Right hindlimb (tissue), 1 donor: ENCODE measurements at regions not wholly inside any gene's neighbourhood (a gene's known extent, or its start where the extent isn't known, plus 50 kb on each side); places are given as distances from the start of the nearest gene placed in this dataset.

Experiments used
- DNase-seq: peaks from one replicate; pipeline ENCODE4 v3.0.0-alpha.2; 2018

DNA sequence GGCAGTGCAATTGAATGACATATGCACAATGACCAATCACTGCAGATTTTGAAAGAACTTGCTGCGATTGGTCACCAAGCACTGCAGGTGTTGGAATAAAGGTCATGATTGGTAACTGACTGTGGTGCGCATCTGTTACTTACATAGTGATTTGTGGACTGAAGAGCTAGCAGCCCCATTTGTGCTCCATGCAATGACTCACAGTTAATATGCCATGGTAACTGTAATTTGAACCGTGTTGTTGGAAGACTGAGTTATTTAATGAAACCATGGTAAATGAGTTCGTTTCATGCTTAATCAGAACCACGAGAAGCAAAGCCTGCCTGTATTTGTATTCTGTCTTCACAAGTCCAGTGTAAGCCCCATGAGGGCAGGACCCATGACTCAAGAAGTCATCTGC is 220.5 kb downstream of the TJP1 start:
- DNase-seq, result no peak

DNA sequence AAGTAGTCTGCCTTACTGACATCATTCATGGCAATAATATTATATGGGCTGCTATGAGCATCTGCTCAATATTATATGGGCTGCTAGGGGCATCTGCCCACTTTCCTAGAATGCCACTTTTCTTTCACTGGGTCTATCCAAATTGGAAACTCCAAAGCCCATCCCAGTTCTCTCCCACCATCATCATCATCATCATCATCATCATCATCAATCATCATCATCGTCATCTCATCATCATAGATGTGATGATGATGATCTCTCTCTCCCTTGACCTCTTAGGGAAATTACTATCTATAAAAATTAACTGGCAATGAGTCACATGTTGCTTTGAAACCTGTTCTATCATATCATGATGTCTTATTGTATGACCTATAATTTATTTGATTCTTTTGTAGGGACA is 222.0 kb downstream of the TJP1 start:
- no peak for DNase-seq

DNA sequence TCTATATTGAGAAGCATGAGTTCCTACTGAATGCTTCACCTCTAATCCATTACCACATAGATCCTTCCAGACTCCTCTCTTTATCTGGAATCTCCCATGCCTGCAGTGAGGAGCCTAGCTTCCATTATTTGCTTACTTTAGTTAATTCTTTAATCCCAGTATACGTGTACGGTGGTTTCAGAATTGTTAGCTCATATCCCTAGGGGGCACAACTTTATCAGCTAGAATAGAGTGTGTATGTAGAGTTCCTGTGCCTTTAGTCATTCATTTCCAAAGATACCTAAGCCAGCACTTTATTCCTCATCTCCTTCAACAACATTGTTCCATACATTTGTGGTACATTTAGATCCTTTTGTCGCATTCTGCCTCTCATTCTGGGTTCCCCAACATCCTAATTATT is 226.0 kb downstream of the TJP1 start:
- DNase-seq, result no peak

DNA sequence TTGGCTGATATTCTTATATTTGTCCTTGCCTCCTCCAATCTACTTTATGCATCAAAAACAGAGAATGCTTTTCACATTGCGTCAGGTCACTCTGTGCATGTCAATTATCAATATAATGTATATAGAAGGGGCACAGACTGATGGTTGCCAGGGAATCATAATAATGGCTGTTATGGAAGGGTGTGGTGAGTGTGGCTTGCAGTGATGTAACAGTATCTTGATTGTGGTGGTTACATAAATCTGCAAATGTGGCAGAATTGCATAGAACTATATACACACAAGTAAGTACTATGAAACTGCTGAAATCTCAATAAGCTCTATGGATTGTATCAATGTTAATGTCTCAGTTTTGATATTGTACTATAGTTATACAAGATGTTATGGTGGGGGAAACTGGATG is 228.6 kb downstream of the TJP1 start:
- no peak for DNase-seq

DNA sequence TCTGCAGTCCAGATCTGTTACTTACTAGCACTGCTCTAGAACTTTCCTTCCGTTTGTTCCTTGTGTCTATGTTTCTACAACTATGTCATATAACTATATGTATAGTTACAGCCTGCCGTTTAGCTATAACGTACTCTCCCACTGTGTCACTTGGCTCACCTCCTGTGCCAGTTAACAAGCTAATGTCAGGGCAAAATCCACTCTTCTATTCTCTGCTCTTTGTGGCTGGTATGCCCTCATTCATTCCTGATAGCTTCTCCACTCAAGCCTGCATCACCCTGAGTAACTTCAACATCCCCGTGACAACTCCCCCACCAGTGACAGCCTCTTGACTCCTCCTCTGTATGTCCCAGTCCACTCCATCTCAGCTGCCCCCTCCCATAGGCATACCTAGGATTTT is 229.2 kb downstream of the TJP1 start:
- no peak for DNase-seq

DNA sequence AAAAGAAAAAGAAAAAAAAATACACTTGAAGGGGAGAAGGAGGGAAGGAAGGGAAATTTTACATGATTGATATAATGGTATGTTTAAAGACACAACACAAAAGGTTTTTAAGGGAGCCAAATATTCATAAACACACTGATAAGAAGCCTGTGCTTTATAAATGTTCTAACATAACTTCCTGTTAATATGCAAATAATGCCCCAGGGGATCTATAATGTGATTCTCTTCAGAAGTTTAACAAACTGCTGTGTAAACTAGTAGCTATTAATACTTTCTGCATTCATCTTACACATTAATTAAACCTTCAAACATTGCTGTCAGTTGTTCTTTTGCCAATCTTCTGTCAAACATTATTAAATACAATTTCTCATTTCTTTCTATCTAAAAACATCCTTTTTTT is 231.6 kb downstream of the TJP1 start:
- DNase-seq, result no peak

DNA sequence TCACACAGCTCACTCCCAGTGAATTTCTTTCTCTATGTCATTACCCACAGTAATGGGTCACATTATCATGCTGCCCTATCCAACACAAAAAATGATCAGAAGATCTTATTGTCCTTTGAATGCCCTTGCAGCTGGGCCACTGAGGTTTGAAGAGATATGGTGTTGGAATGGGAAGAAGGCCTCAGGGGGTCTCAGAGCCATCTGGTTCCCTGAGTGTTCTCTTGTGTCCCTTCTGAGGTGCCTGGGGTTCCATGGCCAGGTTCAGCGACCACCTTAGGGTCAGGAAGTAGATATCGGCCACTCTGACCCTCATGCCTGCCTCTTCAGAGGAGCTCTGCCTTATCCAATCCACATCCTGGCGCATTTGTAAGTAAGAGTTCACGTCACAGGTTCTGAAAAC is 232.3 kb downstream of the TJP1 start:
- DNase-seq, result no peak

DNA sequence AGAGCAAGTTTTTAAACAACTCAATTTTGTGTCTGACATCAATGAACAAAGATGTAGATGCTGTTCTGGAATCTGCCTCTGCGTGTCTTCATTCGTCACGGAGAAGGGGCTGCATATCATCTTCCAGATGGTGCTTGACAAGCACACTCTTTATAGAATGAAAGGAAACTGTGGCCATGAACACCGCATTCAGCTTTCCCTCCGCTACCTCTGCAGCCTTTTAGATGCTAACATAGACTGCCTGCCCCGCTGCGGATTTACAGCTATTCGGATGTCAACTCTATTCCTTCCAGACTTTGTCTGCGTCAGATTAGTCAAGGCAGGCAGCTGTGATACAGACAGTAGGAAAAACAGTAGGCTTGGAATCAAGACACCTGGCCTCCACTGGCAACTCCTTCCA is 232.9 kb downstream of the TJP1 start:
- no peak for DNase-seq

DNA sequence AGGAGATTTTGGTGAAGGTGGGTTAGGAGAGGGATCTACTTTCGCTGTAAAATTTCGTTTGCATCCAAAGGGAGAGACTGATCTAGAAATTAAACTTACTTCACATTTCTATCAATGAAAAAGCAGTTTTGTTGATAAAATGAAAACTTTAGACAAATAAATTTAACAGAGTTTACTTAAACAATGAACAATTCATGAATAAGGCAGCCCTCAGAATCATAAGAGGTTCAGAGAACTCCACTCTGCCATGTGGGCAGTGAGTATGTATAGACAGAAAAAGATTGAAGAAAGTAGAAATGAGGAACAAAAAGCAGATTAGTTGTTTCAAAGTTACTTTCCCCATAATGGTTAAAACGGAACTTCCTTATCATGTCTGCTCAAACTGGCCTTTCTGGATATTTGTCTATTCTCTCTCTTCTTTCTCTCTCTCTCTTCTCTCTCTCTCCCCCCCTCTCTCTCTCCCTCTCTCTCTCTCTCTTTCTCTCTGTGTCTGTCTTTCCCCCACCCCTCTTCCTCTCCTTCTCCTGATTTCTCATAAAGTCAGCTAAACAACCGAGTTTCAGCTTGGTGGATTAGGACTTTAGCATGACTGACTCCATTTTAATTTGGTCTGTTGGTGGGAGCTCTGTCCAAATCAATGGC is 248.9 kb downstream of the TJP1 start:
- no peak for DNase-seq

DNA sequence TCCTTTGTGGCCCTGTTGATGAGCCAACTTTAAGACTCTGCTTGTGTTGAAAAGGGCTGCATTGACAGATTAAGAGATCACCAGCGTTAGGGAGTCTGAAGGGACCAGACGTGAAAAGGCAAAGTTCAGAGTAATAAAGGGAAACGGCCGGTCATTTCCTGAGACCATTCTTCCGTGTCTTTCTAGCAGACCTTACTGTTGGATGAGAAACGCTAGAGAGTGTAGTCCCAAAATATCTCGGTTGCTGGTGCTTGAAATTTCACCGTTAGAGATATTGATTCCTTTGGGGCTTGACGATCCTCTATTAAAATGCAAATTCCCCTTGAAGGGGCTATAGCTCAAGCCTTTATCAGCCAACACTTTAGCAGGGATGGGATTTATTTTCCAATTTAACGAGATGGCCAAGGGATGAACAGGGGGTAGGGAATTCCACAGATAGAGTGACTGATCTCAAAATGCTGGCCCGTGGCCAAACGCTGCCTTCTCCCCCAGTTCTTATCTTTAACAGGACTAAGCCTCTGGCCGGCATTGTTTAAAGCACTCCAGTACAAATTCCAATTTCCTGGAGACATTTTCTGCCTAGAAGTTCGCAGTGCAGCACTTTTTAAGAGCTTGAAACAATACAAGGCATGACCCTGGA is 250.4 kb downstream of the TJP1 start:
- DNase-seq, result no peak

DNA sequence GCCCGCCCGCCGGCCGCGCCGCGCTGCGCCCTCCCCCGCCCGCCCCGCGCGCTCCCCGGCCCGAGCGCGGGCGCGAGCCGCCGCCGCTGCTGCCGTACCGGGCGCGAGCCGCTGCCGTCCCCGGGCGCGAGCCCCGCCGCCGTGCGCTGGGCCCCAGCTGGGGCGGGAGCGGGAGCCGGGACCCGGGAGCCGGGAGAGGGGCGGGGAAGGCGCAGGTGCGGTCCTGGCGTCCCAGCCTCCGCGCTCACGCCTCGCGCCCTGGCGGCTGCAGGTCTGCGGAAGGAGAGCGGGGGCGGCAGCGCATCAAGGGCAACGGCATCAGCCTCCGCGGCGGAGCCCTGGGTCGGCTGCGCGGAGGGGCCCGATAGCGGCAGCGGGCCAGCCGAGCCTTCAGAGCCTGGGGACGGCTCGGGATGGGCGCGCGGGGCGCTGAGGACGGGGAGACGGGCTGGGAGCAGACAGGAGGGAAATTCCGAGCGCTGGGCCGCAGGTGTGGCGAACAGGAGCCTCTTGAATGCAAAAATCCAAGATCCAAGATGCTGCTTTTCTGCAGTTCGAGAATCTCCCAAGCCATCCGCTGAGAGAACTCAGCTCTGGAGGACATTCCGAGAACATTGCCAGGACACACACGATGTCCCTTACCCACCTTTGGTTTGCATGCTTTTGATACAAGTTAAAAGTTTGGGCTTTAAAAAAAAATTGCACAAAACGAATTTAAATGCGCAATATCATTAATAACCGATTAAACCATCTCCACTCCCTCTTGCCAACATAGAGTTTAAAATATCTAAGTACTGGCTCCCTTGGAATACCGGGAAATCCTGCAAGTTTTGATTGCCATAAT is 251.1 kb downstream of the TJP1 start:
- peak; percentile 46 for DNase-seq

DNA sequence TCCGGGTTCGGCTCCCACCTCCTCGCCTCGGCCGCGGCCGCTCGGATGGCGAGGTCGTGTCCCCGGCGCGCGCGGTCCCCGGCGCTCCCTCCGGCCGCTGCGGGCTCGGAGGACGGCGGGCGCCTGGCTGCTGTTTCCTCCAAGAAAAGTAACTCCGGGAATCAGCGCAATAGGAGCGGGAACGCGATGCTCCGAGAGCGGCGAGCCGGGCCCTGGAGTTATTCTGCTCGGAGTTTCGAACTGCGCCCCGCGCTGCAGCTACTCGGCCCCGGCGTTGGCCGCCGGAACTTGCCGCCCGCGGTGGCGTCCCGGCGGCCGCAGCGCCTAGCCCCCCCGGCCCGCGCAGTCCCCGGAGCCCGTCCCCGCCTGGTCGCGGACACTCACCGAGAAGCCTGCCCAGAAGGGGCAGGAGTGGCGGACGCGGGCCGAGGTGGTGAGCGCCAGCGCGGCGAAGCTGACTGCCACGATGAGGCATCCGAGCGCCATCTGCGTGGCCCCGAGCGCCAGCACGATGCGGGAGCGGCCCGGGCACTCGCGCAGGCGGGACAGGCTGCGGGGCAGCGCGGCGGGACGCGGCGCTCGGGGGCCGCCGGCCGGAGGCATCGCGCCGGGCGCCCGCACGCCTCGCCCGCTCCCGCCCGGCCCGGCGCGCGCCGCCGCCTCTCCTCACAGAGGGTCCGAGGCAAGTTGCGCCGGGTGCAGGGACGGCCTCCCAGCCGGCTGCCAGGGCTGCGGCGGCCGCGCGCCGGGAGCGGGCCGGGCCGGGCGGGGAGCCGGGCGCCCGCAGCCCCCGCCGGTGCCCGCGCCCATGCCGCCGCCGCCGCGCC is 251.9 kb downstream of the TJP1 start:
- peak; percentile 36 for DNase-seq

DNA sequence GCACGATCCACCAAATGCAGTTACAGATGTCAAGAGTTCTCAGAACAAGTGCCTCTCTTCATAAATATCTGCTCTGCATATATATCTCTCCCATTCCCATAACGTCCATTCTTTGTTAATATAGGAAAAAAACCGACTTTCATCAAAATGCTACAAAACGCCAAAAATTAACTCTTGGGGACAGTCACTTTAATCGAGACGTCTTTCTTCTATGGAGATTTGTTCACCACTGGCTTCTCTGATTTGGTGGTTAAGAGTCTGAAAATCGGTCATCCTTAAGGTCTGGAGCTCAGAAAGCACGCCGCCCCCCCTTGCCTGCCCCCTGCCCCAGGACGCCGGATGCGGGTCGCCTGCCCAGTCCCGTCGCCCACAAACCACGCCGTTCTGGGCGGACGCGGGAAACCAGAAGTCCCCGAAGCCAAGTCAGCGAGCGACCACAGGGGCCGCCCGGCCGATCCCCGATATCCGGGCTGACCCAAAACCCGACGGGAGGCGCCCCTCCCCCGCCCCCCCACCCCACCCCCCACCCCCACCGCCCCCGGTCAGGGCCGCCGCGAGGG is 252.7 kb downstream of the TJP1 start:
- DNase-seq, result no peak

DNA sequence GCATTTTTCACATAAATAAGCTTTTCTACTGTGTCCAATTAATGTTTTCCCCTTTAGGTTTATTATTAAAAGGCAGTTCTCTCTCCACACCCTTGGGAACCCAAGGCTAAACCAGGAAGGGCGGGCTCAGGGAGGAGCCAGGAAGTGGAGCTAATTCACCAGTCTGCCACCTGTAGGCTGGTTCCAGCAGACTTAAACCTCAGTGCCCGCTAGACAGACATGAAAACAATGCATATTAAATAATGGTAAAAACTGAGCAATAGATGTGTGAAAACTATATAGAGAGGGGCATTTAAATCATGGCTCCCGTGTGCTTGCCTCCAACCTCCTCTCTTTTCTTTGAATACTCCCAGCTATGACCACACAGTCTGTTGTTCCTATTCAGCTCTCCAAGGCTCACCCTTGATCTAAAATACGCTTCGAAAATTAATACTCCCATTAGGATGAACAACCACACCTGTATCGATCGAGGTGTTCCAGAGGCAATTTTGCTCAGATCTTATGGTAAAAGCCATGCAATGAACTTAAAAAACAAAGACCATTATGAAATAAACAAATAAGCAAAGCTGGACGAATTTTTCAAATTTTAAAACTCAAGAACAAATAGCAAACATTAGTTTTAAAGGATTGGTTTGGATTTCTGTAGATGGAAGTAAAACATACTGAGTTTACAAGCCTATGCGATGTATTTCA is 253.3 kb downstream of the TJP1 start:
- no peak for DNase-seq

DNA sequence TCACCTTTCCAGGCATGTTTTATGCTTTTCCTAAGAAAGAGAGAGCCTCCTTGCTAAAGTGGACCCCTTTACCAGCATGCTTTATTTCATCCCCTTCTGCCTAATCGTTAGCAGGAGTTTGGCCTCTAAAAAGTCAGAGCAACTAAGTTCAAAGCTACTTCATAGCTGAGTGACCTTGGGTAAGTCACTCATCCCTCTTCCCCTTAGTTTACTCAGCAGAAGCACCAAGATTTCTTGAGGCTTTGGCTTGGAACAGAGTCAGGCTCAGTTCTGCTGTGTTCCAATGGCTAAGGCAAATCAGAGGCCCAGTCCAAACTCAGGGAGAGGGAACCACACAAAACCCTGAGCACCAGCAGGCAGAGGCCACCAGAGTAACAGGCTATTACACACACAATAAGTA is 254.9 kb downstream of the TJP1 start:
- DNase-seq, result no peak

DNA sequence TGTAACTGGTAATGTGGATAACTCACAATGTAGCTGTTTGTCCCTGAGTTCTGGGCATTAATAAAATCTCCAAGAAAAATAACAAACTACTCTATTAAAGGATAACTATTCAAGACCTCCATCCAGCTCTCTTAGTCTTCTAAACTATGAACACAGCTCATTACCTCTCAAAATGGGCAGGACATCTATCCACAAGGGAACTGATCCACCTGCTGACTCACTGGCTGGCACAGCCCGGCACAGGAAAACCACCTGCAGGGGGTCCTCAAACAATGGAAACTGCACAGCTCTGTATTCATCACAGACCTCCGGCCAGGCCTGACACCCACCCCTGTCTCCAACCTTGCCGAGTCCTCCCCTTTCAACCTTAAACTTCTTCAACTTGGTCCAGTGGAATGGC is 255.4 kb downstream of the TJP1 start:
- no peak for DNase-seq

DNA sequence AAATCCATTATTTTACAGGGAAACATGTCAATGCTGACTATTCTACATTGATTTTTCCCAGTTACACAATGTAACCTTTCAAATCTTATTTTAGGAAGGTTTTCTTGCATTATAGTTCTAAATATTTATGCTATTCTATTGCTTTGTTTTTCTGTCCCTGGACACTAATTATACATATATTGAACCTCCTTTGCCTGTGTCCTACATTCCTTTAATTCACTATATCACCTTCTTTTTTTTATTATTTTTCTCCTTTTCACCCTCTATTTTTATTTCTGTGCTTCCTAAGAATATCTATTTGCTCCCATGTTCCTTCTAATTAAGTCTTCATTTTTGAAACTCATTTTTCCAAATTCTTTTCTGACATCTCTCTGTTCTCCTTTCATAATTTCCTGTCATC is 259.2 kb downstream of the TJP1 start:
- no peak for DNase-seq

DNA sequence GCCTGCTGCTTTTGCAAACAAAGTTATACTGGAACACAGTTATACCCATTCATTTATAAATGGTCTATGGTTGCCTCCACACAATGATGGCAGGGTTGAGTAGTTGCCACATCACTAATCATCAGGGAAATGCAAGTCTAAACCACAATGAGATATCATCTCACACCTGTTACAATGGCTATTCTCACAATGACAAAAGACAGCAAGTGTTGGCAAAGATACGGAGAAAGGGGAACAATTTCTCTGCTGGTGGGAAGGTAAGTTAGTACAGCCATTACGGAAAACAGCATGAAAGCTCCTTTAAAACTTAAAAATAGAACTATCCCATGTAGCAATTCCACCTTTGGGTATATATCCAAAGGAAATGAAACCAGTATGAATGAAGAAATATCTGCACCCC is 261.4 kb downstream of the TJP1 start:
- no peak for DNase-seq

DNA sequence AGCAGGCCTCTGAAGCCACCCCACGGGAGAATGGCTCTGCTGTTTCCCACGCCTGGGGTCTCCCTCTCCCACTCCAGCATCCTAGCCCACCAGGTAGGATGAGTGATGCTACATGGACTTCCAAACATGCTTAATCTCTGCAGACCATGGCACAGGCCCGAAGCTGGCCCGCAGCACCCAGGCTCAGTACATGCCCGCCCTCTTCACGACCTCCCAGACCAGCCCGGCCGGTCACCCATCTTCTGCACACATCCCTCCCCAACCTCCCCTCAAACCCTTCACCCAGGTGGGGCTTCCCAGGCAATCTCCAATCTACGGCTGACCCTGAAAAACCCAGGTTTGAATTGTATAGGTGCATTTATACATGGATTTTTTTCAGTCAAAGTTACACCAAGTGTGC is 264.0 kb downstream of the TJP1 start:
- no peak for DNase-seq

DNA sequence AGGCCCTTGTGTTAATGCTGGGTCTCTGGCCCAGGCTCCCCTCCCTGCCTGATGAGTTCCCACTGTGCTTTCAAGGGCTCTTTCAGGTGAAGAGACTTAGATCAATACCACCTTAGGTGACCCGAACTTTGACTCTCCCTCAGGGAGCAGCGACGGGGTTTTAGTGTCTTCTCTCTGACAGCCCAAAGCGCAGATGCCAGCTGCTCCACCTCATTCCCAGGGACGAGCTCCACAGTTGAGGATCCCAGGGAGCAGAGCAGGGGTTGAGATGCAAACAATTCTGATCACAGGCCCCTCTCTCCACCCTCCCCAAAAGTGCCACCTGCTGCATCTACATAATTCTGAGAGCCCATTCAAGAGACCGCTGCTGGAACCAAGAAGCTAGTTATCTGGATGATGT is 265.1 kb downstream of the TJP1 start:
- DNase-seq, result no peak

DNA sequence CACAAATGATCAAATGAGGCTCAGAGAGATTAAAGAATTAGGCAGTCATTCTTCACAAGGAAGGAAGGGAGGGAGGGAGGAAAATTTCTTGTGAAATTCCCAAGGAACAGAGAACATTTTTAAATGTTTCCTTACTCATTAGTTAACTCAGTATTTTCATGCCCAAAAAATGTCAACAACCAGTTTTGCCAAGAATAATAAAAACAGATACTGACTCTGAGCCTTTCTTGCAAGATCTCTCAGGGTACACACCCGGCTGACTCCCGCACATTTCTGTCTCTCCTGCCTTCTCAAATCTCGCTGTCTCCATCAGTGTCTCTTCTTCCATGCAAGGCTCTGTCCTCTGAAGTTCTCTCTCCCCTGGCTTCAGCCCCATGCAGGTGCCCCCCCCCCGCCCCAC is 265.9 kb downstream of the TJP1 start:
- no peak for DNase-seq

DNA sequence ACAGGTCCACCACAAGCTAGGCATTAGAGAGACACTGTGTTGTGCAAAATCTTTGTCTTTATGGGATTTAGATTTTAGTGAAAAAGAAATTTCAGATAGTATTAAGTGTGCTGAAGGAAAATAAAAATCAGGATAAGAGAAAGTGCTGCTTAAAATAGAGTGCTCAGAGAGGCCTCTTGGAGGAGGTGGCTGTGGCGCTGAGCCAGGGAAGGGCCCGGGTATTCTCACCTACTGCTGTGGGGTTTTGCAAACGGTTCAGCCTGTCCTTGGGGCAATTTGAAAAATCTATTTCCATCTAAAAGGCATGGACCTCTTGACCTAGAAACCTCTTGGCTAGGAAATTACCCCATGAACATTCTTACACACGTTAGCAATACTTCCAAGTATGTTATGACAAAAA is 267.7 kb downstream of the TJP1 start:
- no peak for DNase-seq
